HEK293T (cell line): ENCODE measurements at regions not wholly inside any gene's neighbourhood (a gene's known extent, or its start where the extent isn't known, plus 50 kb on each side); places are given as distances from the start of the nearest gene placed in this dataset.

Source experiments
- CTCF ChIA-PET: fragments of 350-600 bp; formaldehyde crosslinking; extraction: SDS; loops from one replicate; lab custom pipeline; 2021; ENCODE audit warnings: antibody characterized with exemption, inconsistent platforms; lab: Yijun Ruan, JAX
- POLR2A ChIA-PET: fragments of 350-600 bp; formaldehyde crosslinking; extraction: SDS; loops from one replicate; lab custom pipeline; 2020; ENCODE audit warnings: antibody characterized with exemption, inconsistent platforms; lab: Yijun Ruan, JAX
- DNase-seq: peaks from one replicate; pipeline ENCODE4 v3.0.0; 2012; ENCODE audit warnings: mixed read lengths; ENCODE audit errors: extremely low spot score
- ARNT ChIP-seq: fragments of 450-650 bp; IDR thresholded peaks from 2 replicates; pipeline ENCODE4 v1.6.1; 2017; ENCODE audit warnings: mild to moderate bottlenecking
- BHLHE40 ChIP-seq: fragments of 450-650 bp; IDR thresholded peaks from 2 replicates; pipeline ENCODE4 v1.6.1; 2016; ENCODE audit warnings: mild to moderate bottlenecking, moderate library complexity, borderline replicate concordance
- CTBP1 ChIP-seq: fragments of 450-650 bp; IDR thresholded peaks from 2 replicates; pipeline ENCODE4 v1.6.1; 2016; ENCODE audit warnings: borderline replicate concordance
- ELF4 ChIP-seq: fragments of 450-650 bp; IDR thresholded peaks from 2 replicates; pipeline ENCODE4 v1.6.1; 2017; ENCODE audit warnings: antibody characterized with exemption
- FOXA1 ChIP-seq: fragments of 450-650 bp; IDR thresholded peaks from 2 replicates; pipeline ENCODE4 v1.6.1; 2016; ENCODE audit warnings: mild to moderate bottlenecking
- FOXK2 ChIP-seq: fragments of 450-650 bp; IDR thresholded peaks from 2 replicates; pipeline ENCODE4 v1.6.1; 2016; ENCODE audit warnings: mild to moderate bottlenecking
- FOXM1 ChIP-seq: fragments of 450-650 bp; IDR thresholded peaks from 2 replicates; pipeline ENCODE4 v1.6.1; 2017; ENCODE audit warnings: mild to moderate bottlenecking, borderline replicate concordance
- HDGF ChIP-seq: fragments of 450-650 bp; IDR thresholded peaks from 2 replicates; pipeline ENCODE4 v1.6.1; 2017; ENCODE audit warnings: antibody characterized with exemption, borderline replicate concordance
- L3MBTL2 ChIP-seq: fragments of 450-650 bp; conservative IDR thresholded peaks from 2 replicates; pipeline ENCODE4 v1.6.1; 2016; ENCODE audit warnings: mild to moderate bottlenecking
- LEF1 ChIP-seq: fragments of 450-650 bp; IDR thresholded peaks from 2 replicates; pipeline ENCODE4 v1.6.1; 2017; ENCODE audit warnings: mild to moderate bottlenecking, borderline replicate concordance
- NFRKB ChIP-seq: fragments of 450-650 bp; IDR thresholded peaks from 2 replicates; pipeline ENCODE4 v1.6.1; 2016; ENCODE audit warnings: mild to moderate bottlenecking, moderate library complexity
- PKNOX1 ChIP-seq: fragments of 450-650 bp; IDR thresholded peaks from 2 replicates; pipeline ENCODE4 v1.6.1; 2016
- SP1 ChIP-seq: fragments of 450-650 bp; IDR thresholded peaks from 2 replicates; pipeline ENCODE4 v1.6.1; 2017
- SUZ12 ChIP-seq: fragments of 450-650 bp; IDR thresholded peaks from 2 replicates; pipeline ENCODE4 v1.6.1; 2016; ENCODE audit warnings: mild to moderate bottlenecking
- TARDBP ChIP-seq: fragments of 450-650 bp; IDR thresholded peaks from 2 replicates; pipeline ENCODE4 v1.6.1; 2016
- ZNF384 ChIP-seq: fragments of 450-650 bp; IDR thresholded peaks from 2 replicates; pipeline ENCODE4 v1.6.1; 2016

- TF ChIP-seq SP1 (no peak), PKNOX1 (no peak), ZNF384 (no peak), CTBP1 (no peak), FOXK2 (no peak), ELF4 (no peak), ARNT (no peak), NFRKB (no peak), BHLHE40 (no peak), L3MBTL2 (no peak), FOXA1 (no peak), SUZ12 (no peak), TARDBP (no peak), HDGF (no peak), LEF1 (no peak), FOXM1 (no peak)
- ChIA-PET CTCF (no interaction called here), POLR2A (no interaction called here)
- DNase-seq = no peak
Measured at GRCh38 chr4:41327770-41328169, 71.0 kb downstream of the UCHL1 start.

- no peak for TF ChIP-seq TARDBP
- POLR2A ChIA-PET = no interaction called here
- CTCF ChIA-PET = no interaction called here
- DNase-seq = no peak
Measured at GRCh38 chr4:41329361-41329760, 72.6 kb downstream of the UCHL1 start.

- DNase-seq = no peak
- TF ChIP-seq ELF4 (no peak), FOXA1 (no peak), PKNOX1 (no peak), HDGF (no peak)
- ChIA-PET POLR2A (interaction anchor here (0.6 kb wide), 1 partner anchor 29 kb away, joined by 3 read pairs; no protein-coding TSS in a partner anchor), CTCF (no interaction called here)
Measured at GRCh38 chr4:41331224-41331623, 74.5 kb downstream of the UCHL1 start.

- no peak for DNase-seq
- no peak for TF ChIP-seq SP1
- TF ChIP-seq L3MBTL2 = no peak
- CTCF ChIA-PET = no interaction called here
- POLR2A ChIA-PET = no interaction called here
Measured at GRCh38 chr4:41332510-41333054, 75.9 kb downstream of the UCHL1 start.

- CTCF ChIA-PET = no interaction called here
- POLR2A ChIA-PET = no interaction called here
- TF ChIP-seq ELF4 (no peak), ARNT (no peak)
- DNase-seq = no peak
Measured at GRCh38 chr4:41334182-41334581, 77.5 kb downstream of the UCHL1 start.

- DNase-seq = no peak
- TF ChIP-seq ZNF384 = no peak
- TF ChIP-seq SUZ12 = no peak
- TF ChIP-seq PKNOX1 = peak; percentile 62
- ChIA-PET CTCF (no interaction called here), POLR2A (interaction anchor here (1.0 to 2.2 kb wide), 3 partner anchors 19 to 79 kb away, joined by 3 to 6 read pairs (median 3); no protein-coding TSS in a partner anchor)
Measured at GRCh38 chr4:41339812-41340809, 83.4 kb downstream of the UCHL1 start.

- TF ChIP-seq L3MBTL2 (no peak), PKNOX1 (peak; percentile 79)
- DNase-seq = peak; percentile 15
- ChIA-PET POLR2A (interaction anchor here (1.4 to 1.7 kb wide), 2 partner anchors 15 to 90 kb away, joined by 4 to 5 read pairs; partner anchors contain the start of gene UCHL1), CTCF (interaction anchor here (0.7 to 1.0 kb wide), 2 partner anchors 87 to 311 kb away, joined by 3 read pairs; no protein-coding TSS in a partner anchor)
Measured at GRCh38 chr4:41346306-41347061, 89.8 kb downstream of the UCHL1 start.
